A549 (cell line): ENCODE measurements at regions not wholly inside any gene's neighbourhood (a gene's known extent, or its start where the extent isn't known, plus 50 kb on each side); places are given as distances from the start of the nearest gene placed in this dataset.

Experiments
- ATAC-seq, 2 experiments: fragments of 200-7000 bp in 1 of 2; fragments of >200 bp in 1 of 2; cut with Nextera tagmentation in 1 of 2; cut with Tn5 transposase in 1 of 2; 3 replicates each; pipeline versions ENCODE4 v1.8.0 to v1.9.1; 2018 to 2020; ENCODE audit warnings: mild to moderate bottlenecking in 1 of 2, moderate library complexity in 1 of 2
- CTCF ChIA-PET: fragments of 300-600 bp; sonication (Branson Sonifier 250); formaldehyde crosslinking; extraction: SDS; loops from one replicate; lab custom pipeline; 2021; ENCODE audit warnings: antibody characterized with exemption, inconsistent platforms; lab: Yijun Ruan, JAX
- POLR2A ChIA-PET: fragments of 350-600 bp; formaldehyde crosslinking; extraction: SDS; loops from one replicate; lab custom pipeline; 2021; ENCODE audit warnings: antibody characterized with exemption, inconsistent platforms; lab: Yijun Ruan, JAX
- DNase-seq, 2 experiments: peaks; one replicate each; pipeline versions ENCODE4 v3.0.0 to v3.0.0-alpha.2; 2011 to 2016; ENCODE audit warnings: low read depth in 1 of 2, low spot score in 1 of 2
- FAIRE-seq: peaks from 2 replicates; lab custom pipeline; 2011; peaks lifted over from hg19 to GRCh38; lab: Jason Lieb, UNC
- H3K27ac ChIP-seq, 2 experiments: fragments of >200 bp; sonication (Bioruptor Twin); formaldehyde crosslinking; 3 replicates each; pipeline ENCODE4 v1.5.1; 2016 to 2017
- H3K4me1 ChIP-seq: fragments of >200 bp; sonication (Bioruptor Twin); formaldehyde crosslinking; 3 replicates; pipeline ENCODE4 v1.6.1; 2016
- H3K4me2 ChIP-seq: fragments of >200 bp; sonication (Bioruptor Twin); formaldehyde crosslinking; 3 replicates; pipeline ENCODE4 v1.6.1; 2016
- H3K4me3 ChIP-seq: fragments of >200 bp; sonication (Bioruptor Twin); formaldehyde crosslinking; 3 replicates; pipeline ENCODE4 v1.5.1; 2016
- H3K9me3 ChIP-seq: fragments of >200 bp; sonication (Bioruptor Twin); formaldehyde crosslinking; 3 replicates; pipeline ENCODE4 v1.6.1; 2016
- ATOH8 ChIP-seq: fragments of 250-450 bp; sonication (Bioruptor Pico); IDR thresholded peaks from 2 replicates; pipeline ENCODE4 v1.5.0; 2020; ENCODE audit warnings: low read depth, mild to moderate bottlenecking, moderate library complexity
- BHLHE40 ChIP-seq: IDR thresholded peaks from 2 replicates; pipeline ENCODE4 v1.6.1; 2012; ENCODE audit warnings: low read depth, low read length, inconsistent platforms
- CHD2 ChIP-seq: fragments of 150-350 bp; IDR thresholded peaks from 2 replicates; pipeline ENCODE4 v1.6.1; 2014; ENCODE audit warnings: low read length; ENCODE audit not compliant: partially characterized antibody
- EHMT2 ChIP-seq: fragments of 200-600 bp; sonication (generic); IDR thresholded peaks from 2 replicates; pipeline ENCODE4 v1.6.1; 2016; ENCODE audit warnings: antibody characterized with exemption, low read depth, mild to moderate bottlenecking, moderate library complexity
- ELK1 ChIP-seq: fragments of 150-350 bp; IDR thresholded peaks from 2 replicates; pipeline ENCODE4 v1.6.1; 2014; ENCODE audit warnings: low read depth, mild to moderate bottlenecking, low read length
- ESRRA ChIP-seq: fragments of 150-350 bp; IDR thresholded peaks from 2 replicates; pipeline ENCODE4 v1.6.1; 2014; ENCODE audit warnings: mild to moderate bottlenecking, low read length, borderline replicate concordance
- FOSB ChIP-seq: fragments of 250-450 bp; sonication (Bioruptor Pico); IDR thresholded peaks from 2 replicates; pipeline ENCODE4 v1.5.0; 2020; ENCODE audit warnings: mild to moderate bottlenecking, moderate library complexity
- HMGXB4 ChIP-seq: fragments of 250-450 bp; sonication (Bioruptor Pico); IDR thresholded peaks from 2 replicates; pipeline ENCODE4 v1.5.0; 2021; ENCODE audit warnings: mild to moderate bottlenecking, moderate library complexity, borderline replicate concordance
- HOXA7 ChIP-seq: fragments of 250-450 bp; sonication (Bioruptor Pico); IDR thresholded peaks from 2 replicates; pipeline ENCODE4 v1.5.0; 2020; ENCODE audit warnings: mild to moderate bottlenecking, moderate library complexity
- HOXB5 ChIP-seq: fragments of 250-450 bp; sonication (Bioruptor Pico); IDR thresholded peaks from 2 replicates; pipeline ENCODE4 v1.5.0; 2020; ENCODE audit warnings: mild to moderate bottlenecking, moderate library complexity
- JUN ChIP-seq, 2 experiments: fragments of >200 bp; sonication (Bioruptor Twin); formaldehyde crosslinking; IDR thresholded peaks; 2 replicates in 1 of 2; 3 replicates in 1 of 2; pipeline ENCODE4 v1.6.1; 2016 to 2017
- JUNB ChIP-seq: fragments of >200 bp; sonication (Bioruptor Twin); formaldehyde crosslinking; IDR thresholded peaks from 2 replicates; pipeline ENCODE4 v1.6.1; 2016
- KDM1A ChIP-seq: fragments of 200-600 bp; sonication (generic); IDR thresholded peaks from 2 replicates; pipeline ENCODE4 v1.6.1; 2016; ENCODE audit warnings: low read depth, mild to moderate bottlenecking
- MAX ChIP-seq: IDR thresholded peaks from 2 replicates; pipeline ENCODE4 v1.6.1; 2012
- MAZ ChIP-seq: fragments of 150-350 bp; IDR thresholded peaks from 2 replicates; pipeline ENCODE4 v1.6.1; 2014; ENCODE audit warnings: antibody characterized with exemption, low read depth, low read length, borderline replicate concordance
- NFE2L2 ChIP-seq: fragments of 150-350 bp; conservative IDR thresholded peaks from 2 replicates; pipeline ENCODE4 v1.6.1; 2014; ENCODE audit warnings: low read length
- NPAS2 ChIP-seq: fragments of 250-450 bp; sonication (Bioruptor Pico); IDR thresholded peaks from 2 replicates; pipeline ENCODE4 v1.8.0; 2022; ENCODE audit warnings: mild to moderate bottlenecking, moderate library complexity, borderline replicate concordance
- NR3C1 ChIP-seq: fragments of >200 bp; sonication (Bioruptor Twin); formaldehyde crosslinking; IDR thresholded peaks from 3 replicates; pipeline ENCODE4 v1.6.1; 2017
- PHF8 ChIP-seq: fragments of 200-600 bp; sonication (generic); IDR thresholded peaks from 2 replicates; pipeline ENCODE4 v1.6.1; 2016; ENCODE audit warnings: low read depth, mild to moderate bottlenecking, antibody characterized with exemption, moderate library complexity, borderline replicate concordance
- RAD21 ChIP-seq, 2 experiments: fragments of >200 bp in 1 of 2; sonication (Bioruptor Twin) in 1 of 2; formaldehyde crosslinking in 1 of 2; IDR thresholded peaks in 1 of 2; conservative IDR thresholded peaks in 1 of 2; 2 replicates in 1 of 2; 3 replicates in 1 of 2; pipeline ENCODE4 v1.6.1; 2012 to 2018; ENCODE audit warnings: inconsistent platforms in 1 of 2
- RFX5 ChIP-seq: fragments of 450-650 bp; IDR thresholded peaks from 2 replicates; pipeline ENCODE4 v1.7.1; 2014; ENCODE audit warnings: antibody characterized with exemption, mild to moderate bottlenecking, moderate library complexity
- RNF2 ChIP-seq: fragments of 200-600 bp; sonication (generic); IDR thresholded peaks from 2 replicates; pipeline ENCODE4 v1.6.1; 2016; ENCODE audit warnings: low read depth, mild to moderate bottlenecking, antibody characterized with exemption, moderate library complexity, borderline replicate concordance
- SMC3 ChIP-seq: fragments of >200 bp; sonication (Bioruptor Twin); formaldehyde crosslinking; IDR thresholded peaks from 3 replicates; pipeline ENCODE4 v1.6.1; 2018; ENCODE audit warnings: inconsistent platforms
- ZNF302 ChIP-seq: fragments of 250-450 bp; sonication (Bioruptor Pico); IDR thresholded peaks from 2 replicates; pipeline ENCODE4 v1.9.0; 2021; ENCODE audit warnings: inconsistent platforms, mild to moderate bottlenecking, moderate library complexity
- WGBS: methylation state at CpG from one replicate; pipeline ENCODE4 v1.1.6; 2017; ENCODE audit errors: missing lambda C conversion rate; 5-methylcytosine and 5-hydroxymethylcytosine counted together

- POLR2A ChIA-PET = no interaction called here
- CTCF ChIA-PET = no interaction called here
- Histone ChIP-seq H3K9me3 (no peaks in the 10 kb centered on the region), H3K27ac (peak overlapping the region; percentile 77 to 92), H3K4me3 (no peak overlapping the region), H3K4me2 (no peak overlapping the region), H3K4me1 (peaks cover 50% of the 10 kb centered on the region)
- no peak for DNase-seq
- FAIRE-seq = no peak
- no peak for TF ChIP-seq BHLHE40
- TF ChIP-seq RFX5 = no peak
- TF ChIP-seq ELK1 = no peak
- TF ChIP-seq HOXB5 (CRISPR knock-in tag) = no peak
- TF ChIP-seq ESRRA = no peak
- no peak for TF ChIP-seq CHD2
- ATAC-seq = no peak
- 89% methylated on average over 10 of the region's 10 CpGs for WGBS
Measured at GRCh38 chr10:3471472-3471871, 298.9 kb upstream of the PITRM1 start.

GRCh38 chr10:3470191-3470590 is 297.6 kb upstream of the PITRM1 start:
- ATAC-seq = no peak
- no peak for TF ChIP-seq BHLHE40
- TF ChIP-seq JUN (IDR thresholded peaks at IDR 0.05) = no peak
- TF ChIP-seq, all 56 proteins: peak for 0
- POLR2A ChIA-PET = no interaction called here
- DNase-seq (no peak), FAIRE-seq (no peak)
- CTCF ChIA-PET = interaction anchor here (1.2 to 1.3 kb wide), 3 partner anchors 19 to 230 kb away, joined by 3 read pairs; no protein-coding TSS in a partner anchor
- H3K4me3 ChIP-seq = no peak overlapping the region
- H3K4me1 ChIP-seq = peaks cover 57% of the 10 kb centered on the region
- no peaks in the 10 kb centered on the region for H3K9me3 ChIP-seq
- peak overlapping the region; percentile 85; the same call in 1 of the 3 replicates for H3K4me2 ChIP-seq
- peak overlapping the region; percentile 82 to 92 for H3K27ac ChIP-seq
- 91% methylated on average over 11 of the region's 11 CpGs for WGBS

- H3K27ac ChIP-seq = peak overlapping the region; percentile 82 to 92
- CTCF ChIA-PET = interaction anchor here (0.6 to 1.3 kb wide), 5 partner anchors 18 to 273 kb away, joined by 3 to 7 read pairs (median 3); no protein-coding TSS in a partner anchor
- DNase-seq (no peak), ATAC-seq (no peak)
- POLR2A ChIA-PET = interaction anchor here (1.5 to 3.6 kb wide), 3 partner anchors 30 to 315 kb away, joined by 4 to 27 read pairs (median 12); partner anchors contain the start of gene KLF6
- H3K4me1 ChIP-seq = peaks cover 62% of the 10 kb centered on the region
- TF ChIP-seq RNF2 = no peak
- TF ChIP-seq MAZ = no peak
- no peak for TF ChIP-seq CHD2
- TF ChIP-seq EHMT2 = no peak
- no peak for TF ChIP-seq FOSB
- no peak for TF ChIP-seq PHF8
- TF ChIP-seq NR3C1 = no peak
- TF ChIP-seq KDM1A = no peak
- TF ChIP-seq ZNF302 (CRISPR knock-in tag) = no peak
- no peak for TF ChIP-seq JUNB
- no peak for TF ChIP-seq ATOH8 (CRISPR knock-in tag)
- no peak for TF ChIP-seq JUN (IDR thresholded peaks at IDR 0.05)
- no peak for TF ChIP-seq RAD21 (conservative IDR thresholded peaks at IDR 0.05 in 1 of 2, IDR thresholded peaks at IDR 0.05 in 1 of 2)
- TF ChIP-seq NPAS2 = no peak
- no peak for TF ChIP-seq HOXA7
- no peak for TF ChIP-seq SMC3
- TF ChIP-seq RFX5 = no peak
- TF ChIP-seq HMGXB4 (CRISPR knock-in tag) = no peak
- no peak for TF ChIP-seq MAX
- TF ChIP-seq NFE2L2 = no peak
- TF ChIP-seq, all 56 proteins: peak for 0
- Histone ChIP-seq H3K4me2 (peak overlapping the region; percentile 85), H3K4me3 (peak overlapping the region; percentile 1; the same call in 1 of the 3 replicates), H3K9me3 (no peaks in the 10 kb centered on the region)
- WGBS = 70% methylated on average over 2 of the region's 2 CpGs
- FAIRE-seq = no peak
Measured at GRCh38 chr10:3469639-3470020, 297.0 kb upstream of the PITRM1 start.
